ENCODE measurements at regions not wholly inside any gene's neighbourhood (a gene's known extent, or its start where the extent isn't known, plus 50 kb on each side); places are given as distances from the start of the nearest gene placed in this dataset.

DNA sequence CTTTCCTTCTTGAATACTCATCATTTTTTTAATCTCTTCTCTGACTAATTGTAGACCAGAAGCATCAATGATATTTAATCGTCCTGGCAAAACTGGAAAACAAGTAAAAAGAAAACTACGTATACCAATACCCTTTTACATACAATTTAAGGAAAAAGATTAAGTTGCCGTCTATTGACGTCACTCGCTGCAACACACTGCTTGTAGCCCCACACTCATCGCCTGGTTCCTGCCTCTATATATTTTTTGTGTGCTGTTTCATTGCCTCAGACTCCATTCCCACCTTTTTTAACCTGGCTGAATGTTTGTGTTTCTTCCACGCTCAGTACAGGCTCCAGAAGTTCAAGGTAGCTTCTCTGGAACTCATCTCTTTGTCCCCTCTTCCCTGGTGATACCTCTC, 536.2 kb downstream of the METTL4 start:
- no peak for DNase-seq (ENCODE audit: low read depth)

DNA sequence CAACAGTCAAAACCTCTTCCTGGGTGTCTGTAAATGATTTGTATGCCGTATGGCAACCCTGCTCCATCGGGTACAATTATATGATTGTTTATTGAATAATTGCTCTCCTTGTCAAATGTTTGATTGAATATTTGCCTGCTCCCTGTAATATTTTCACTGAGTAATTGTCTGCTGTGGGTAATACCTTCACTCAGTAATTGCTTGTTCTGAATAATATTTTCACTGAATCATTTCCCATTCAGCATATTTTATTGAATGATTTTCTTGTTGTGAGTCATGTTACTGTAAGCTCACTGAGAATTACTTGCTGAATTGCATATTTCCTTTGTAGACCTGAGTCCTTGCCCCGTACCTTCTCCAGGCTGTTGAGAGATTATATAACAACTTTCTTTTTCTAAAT, 535.2 kb downstream of the METTL4 start:
- peak; percentile 31 for DNase-seq (ENCODE audit: low read depth)

DNA sequence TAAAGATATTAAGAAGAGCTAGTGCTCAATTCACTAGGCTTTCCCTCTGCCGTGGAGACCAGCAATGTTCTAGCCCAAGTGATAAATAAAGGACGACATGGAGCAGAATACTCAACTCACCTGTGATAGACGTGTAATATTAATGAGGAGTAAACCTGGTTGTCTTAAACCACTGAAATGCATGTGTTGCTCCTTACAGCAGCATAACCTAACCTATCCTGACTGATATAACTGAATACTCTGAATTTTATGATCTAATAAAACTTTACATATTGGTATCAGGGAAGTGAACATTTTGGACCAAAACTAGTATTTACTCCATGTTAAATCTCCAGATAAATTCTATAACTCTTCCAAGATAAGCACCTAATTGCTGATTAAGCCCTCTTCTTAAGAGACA, 531.0 kb downstream of the METTL4 start:
- DNase-seq (ENCODE audit: low read depth) = no peak

DNA sequence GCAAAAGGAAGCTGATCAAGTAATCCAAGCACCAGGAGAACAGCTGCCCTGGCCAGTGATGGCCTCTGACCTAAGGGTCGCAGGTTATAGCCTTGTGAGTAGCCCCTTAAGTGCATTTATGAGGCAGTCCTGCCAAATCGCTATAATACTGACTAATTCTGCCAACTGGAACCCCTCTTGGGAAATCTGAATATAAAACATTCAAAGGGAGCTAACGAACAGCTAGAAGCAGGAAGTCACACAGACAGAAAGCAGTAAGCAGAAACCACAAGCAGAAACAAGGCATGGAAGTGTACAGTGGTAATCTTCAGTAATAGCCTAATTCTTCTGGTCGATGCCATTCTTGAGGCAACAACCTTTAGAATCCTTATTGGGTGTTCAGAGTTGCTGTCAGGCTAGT, 521.3 kb downstream of the METTL4 start:
- peak; percentile 93 for DNase-seq (ENCODE audit: low read depth)

- DNase-seq (ENCODE audit: low read depth) = peak; percentile 95
Measured at GRCh38 chr18:2050702-2051201, 520.6 kb downstream of the METTL4 start.

DNA sequence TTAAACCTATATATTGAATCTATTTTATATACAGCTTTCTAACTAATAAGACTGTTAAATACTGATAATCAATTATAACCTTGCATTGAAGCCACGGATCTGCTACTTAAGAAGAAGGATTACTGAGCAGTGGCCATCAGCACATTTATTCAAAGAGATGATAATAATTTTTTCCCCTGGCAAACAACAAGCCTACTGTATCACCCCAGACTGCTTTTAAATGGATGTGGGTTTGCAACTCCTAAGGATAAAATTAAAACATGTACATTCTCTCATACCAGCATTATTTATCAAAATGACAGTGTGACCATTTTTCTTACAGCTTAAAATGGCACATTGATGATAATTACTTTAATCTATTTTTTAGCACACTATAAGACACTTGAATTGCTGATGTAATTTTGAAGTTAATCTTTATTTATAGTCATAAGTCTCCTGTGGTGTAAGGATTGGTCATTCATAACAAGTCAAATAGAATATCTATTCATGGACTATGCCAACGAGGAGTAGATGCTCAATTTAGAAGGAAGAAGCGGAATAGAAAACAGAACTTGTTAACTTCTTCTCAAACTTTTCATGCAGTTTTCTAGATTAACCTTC, 517.7 kb downstream of the METTL4 start:
- DNase-seq (ENCODE audit: low read depth) = no peak

DNA sequence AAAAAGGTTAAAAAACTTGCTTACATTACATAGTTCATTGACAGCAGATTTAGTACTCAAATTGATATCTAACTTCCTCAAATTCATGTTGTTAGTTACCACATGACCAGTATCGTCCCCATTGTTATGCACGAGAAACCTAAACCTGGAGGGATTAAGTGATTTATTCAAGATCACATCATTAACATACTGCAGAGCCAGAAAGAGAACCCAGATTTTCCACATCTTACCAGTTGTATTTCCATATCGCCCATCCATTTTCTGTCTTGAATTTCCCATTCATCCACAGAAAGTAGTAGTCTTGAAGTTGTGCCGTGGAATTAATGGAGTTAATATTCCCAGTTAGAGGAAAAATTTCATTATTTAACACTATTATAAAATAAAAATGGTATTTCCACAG, 512.0 kb downstream of the METTL4 start:
- no peak for DNase-seq (ENCODE audit: low read depth)

DNA sequence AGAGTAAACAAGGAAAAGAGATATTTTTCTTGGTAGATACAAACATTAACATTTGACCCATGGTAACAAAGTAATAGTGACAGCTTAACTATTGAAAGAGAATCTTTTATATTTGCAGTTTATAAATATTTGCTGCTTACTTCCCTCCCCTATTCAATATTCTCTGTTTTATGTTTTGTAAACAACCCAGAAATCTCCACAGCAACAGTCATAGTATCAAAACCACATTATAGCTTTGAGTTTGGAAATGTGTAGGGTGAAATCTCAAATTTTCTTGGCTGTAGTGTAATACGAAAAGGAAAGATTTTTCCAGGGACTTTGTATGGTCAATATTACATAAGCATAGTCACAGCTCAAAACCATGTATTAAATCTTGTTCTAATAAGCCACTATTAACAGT, 511.2 kb downstream of the METTL4 start:
- DNase-seq (ENCODE audit: low read depth) = no peak

- peak; percentile 58 for DNase-seq (ENCODE audit: low read depth)
Measured at GRCh38 chr18:2070631-2071030, 500.7 kb downstream of the METTL4 start.

DNA sequence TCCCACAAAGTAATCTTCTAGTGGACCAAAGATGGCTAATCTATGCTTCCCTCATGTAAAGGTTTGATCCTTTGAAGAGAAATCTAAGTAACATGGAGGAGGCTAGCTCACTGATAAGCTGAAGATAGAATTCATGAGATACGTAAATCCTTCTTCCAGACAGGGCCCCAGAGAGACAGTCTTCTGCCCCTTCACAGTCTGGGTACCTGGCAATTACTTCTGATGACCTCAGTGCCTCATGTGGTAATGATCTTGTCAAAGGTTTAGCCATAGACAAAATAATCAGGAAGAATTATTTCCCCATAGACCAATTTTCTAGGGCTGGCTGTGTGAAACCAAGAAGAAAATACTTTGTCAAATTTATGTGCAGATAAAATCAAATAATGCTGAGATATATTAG, 495.8 kb downstream of the METTL4 start:
- DNase-seq (ENCODE audit: low read depth) = no peak

- DNase-seq (ENCODE audit: low read depth) = no peak
Measured at GRCh38 chr18:2082676-2083075, 488.6 kb downstream of the METTL4 start.

- DNase-seq (ENCODE audit: low read depth) = peak; percentile 44
Measured at GRCh38 chr18:2083691-2084090, 487.6 kb downstream of the METTL4 start.

GRCh38 chr18:2086439-2086838, 484.9 kb downstream of the METTL4 start:
- DNase-seq (ENCODE audit: low read depth) = no peak

GRCh38 chr18:2087877-2088673, 483.2 kb downstream of the METTL4 start:
- DNase-seq (ENCODE audit: low read depth) = peak; percentile 26

- no peak for DNase-seq (ENCODE audit: low read depth)
Measured at GRCh38 chr18:2089396-2089795, 481.9 kb downstream of the METTL4 start.

GRCh38 chr18:2091937-2092336, 479.4 kb downstream of the METTL4 start:
- no peak for DNase-seq (ENCODE audit: low read depth)

GRCh38 chr18:2096551-2096950, 474.8 kb downstream of the METTL4 start:
- DNase-seq (ENCODE audit: low read depth) = peak; percentile 43

DNA sequence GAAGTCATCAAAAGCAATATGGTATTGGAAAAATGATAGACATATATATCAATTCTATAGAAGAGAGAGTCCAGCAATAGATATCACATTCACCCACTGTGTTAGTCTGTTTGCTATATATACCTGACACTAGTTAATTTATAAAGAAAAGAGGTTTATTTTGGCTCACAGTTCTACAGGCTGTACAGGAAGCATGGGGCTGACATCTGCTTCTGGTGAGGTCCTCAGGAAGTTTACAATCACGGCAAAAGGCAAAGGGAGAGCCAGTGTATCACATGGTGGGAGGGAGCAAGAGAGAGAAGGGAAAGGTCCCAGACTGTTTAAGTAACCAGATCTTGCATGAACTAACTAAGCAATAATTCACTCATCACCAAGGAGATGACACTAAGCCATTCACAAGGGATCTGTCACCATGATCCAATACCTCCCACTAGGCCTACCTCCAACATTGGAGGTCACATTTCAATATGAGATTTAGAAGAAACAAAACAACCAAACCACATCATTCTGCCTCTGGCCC, 470.6 kb downstream of the METTL4 start:
- DNase-seq (ENCODE audit: low read depth) = no peak

DNA sequence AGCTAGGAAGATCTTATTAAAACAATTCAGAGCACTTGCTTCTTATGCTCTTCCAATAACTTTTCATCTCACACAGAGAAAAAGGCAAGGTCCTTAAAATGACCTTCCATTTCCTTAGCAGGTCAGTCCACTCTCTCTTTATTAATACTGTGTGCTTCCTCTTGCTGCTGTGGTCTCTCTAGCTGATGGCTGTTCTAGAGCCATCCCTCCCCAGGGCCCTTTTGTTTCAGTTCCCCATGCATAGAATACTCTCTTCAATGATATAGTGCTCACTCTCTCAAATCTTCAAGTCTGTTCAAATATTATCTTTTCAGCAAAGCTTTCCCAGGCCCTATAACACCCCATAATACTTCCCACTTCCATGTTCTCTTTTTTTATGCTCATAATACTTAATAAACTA, 469.3 kb downstream of the METTL4 start:
- no peak for DNase-seq (ENCODE audit: low read depth)

DNA sequence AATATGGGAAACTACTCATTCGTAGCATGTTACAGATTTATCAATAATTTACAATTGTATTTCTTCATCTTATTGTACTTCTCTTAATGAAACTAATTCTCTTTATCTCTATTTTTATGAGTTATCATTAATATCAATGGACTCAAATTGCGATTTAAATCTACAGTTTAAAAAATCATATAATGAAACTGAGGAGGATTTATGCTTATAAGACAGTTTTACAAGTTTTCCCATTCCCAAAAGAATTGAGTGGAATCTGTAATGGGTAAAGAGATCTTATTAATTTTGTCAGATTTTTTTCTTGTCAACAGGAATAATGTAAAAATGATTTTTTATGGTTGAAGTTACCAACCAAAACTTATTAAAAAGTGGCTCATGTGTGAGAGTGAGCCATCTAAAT, 468.0 kb downstream of the METTL4 start:
- no peak for DNase-seq (ENCODE audit: low read depth)

- peak; percentile 20 for DNase-seq (ENCODE audit: low read depth)
Measured at GRCh38 chr18:2104620-2105462, 466.5 kb downstream of the METTL4 start.

GRCh38 chr18:2108591-2108990, 462.7 kb downstream of the METTL4 start:
- peak; percentile 38 for DNase-seq (ENCODE audit: low read depth)

Measured in renal cortical epithelial cell (primary cell).